GM04504 (cell line): ENCODE measurements at regions not wholly inside any gene's neighbourhood (a gene's known extent, or its start where the extent isn't known, plus 50 kb on each side); places are given as distances from the start of the nearest gene placed in this dataset.
A peak's percentile ranks its signal among the peaks of the same experiment; 100 is the strongest.

Experiments used
- DNase-seq: peaks from one replicate; pipeline ENCODE4 v3.0.0-alpha.2; 2012; ENCODE audit warnings: low read depth

- DNase-seq = no peak
Measured at GRCh38 chr2:60657673-60658072, 98.4 kb upstream of the PAPOLG start.

GRCh38 chr2:60659026-60659425, 97.0 kb upstream of the PAPOLG start:
- DNase-seq = no peak

GRCh38 chr2:60661073-60661738, 94.9 kb upstream of the PAPOLG start:
- DNase-seq = no peak

- no peak for DNase-seq
Measured at GRCh38 chr2:60662781-60663180, 93.3 kb upstream of the PAPOLG start.

- DNase-seq = no peak
Measured at GRCh38 chr2:60671966-60672365, 84.1 kb upstream of the PAPOLG start.

GRCh38 chr2:60674524-60675165, 81.4 kb upstream of the PAPOLG start:
- peak; percentile 25 for DNase-seq

- no peak for DNase-seq
Measured at GRCh38 chr2:60675301-60675700, 80.8 kb upstream of the PAPOLG start.

GRCh38 chr2:60676706-60677330, 79.2 kb upstream of the PAPOLG start:
- no peak for DNase-seq

GRCh38 chr2:60677356-60677755, 78.7 kb upstream of the PAPOLG start:
- no peak for DNase-seq

GRCh38 chr2:60678551-60678950, 77.5 kb upstream of the PAPOLG start:
- no peak for DNase-seq

GRCh38 chr2:60679036-60679780, 76.9 kb upstream of the PAPOLG start:
- DNase-seq = no peak

GRCh38 chr2:60693551-60693950, 62.5 kb upstream of the PAPOLG start:
- DNase-seq = no peak

- DNase-seq = no peak
Measured at GRCh38 chr2:60695793-60696192, 60.3 kb upstream of the PAPOLG start.

GRCh38 chr2:60699617-60700016, 56.5 kb upstream of the PAPOLG start:
- DNase-seq = no peak

GRCh38 chr2:60706021-60706420, 50.0 kb upstream of the PAPOLG start:
- DNase-seq = no peak
